ENCODE measurements at regions not wholly inside any gene's neighbourhood (a gene's known extent, or its start where the extent isn't known, plus 50 kb on each side); places are given as distances from the start of the nearest gene placed in this dataset.

- TF ChIP-seq SPI1 (IDR thresholded peaks at IDR 0.05; ENCODE audit: borderline replicate concordance, low read depth) = no peak
- TF ChIP-seq CTCF (IDR thresholded peaks at IDR 0.05; ENCODE audit: insufficient read depth, low read length) = no peak
- TF ChIP-seq POLR2AphosphoS5 (IDR thresholded peaks at IDR 0.05; ENCODE audit: low read depth) = no peak
- no peak for TF ChIP-seq GABPA (IDR thresholded peaks at IDR 0.05; ENCODE audit: low read depth)
Observed at GRCh38 chr6:156098839-156099238, 643.2 kb upstream of the NOX3 start.
